ENCODE measurements at regions not wholly inside any gene's neighbourhood (a gene's known extent, or its start where the extent isn't known, plus 50 kb on each side); places are given as distances from the start of the nearest gene placed in this dataset.
"Not testable (repeated sequence)": the region's sequence is repeated elsewhere in the genome, so short reads cannot be mapped to it uniquely, and the experiment has no call there.

DNA sequence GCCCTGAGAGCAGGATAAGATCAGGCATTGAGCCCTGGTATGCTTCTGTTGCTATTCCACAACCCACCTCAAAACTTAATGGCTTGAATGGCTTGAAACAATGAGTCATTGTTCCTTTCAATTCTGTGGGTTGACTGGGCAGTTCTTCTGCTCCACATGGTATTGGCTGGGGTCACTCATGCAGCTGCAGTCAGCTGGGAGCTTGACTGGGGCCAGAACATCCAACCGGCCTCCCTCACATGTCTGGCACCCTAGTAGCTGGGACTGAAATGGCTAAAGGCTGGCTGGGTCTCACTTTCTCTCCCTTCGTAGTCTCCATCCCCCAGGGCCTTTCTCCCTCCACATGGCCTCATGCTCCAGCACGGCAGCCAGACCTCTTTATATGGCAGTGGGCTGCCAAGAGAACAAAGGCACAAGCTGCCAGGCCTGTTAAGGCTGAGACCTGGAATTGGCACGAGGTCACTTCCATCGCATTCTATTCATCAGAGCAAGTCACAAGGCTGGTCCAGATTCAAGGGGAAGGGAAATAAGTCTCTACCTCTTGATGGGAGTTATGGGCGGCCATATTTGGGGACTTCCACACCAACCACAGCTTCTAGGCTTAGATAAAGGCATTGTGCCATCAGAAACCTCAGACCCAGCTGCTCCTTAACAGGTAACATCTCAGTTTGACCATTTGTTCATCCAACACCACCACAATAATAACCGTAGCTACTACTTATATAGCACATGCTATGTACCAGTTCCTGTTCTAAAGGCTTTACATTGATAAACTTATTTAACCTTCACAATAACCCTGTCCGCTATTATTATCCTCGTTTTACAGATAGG lies 159.7 kb upstream of the ATP6AP2 start:
- DNase-seq (ENCODE audit: extremely low spot score, insufficient read length, low read depth) (no peak), FAIRE-seq (peak; percentile 78)

DNA sequence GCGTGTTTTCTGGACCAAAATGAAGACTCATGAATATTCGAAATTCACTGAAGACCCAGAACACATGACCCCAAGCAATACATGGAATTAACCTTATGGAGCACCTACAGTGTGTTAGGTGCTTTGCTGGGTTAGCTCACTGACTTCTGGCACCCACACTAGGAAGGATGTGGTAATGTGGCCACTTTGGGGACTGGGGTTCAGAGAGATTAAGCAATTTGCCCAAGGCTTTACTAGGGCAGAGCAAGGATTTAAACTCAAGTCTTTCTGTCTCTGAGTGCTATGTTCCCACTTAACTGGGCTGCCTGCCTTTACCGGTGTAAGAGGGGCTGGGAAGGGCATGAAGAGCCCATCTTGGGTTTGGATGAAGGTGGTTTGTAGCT lies 162.0 kb upstream of the ATP6AP2 start:
- peak; percentile 52 for FAIRE-seq
- DNase-seq (ENCODE audit: extremely low spot score, insufficient read length, low read depth): no peak

DNA sequence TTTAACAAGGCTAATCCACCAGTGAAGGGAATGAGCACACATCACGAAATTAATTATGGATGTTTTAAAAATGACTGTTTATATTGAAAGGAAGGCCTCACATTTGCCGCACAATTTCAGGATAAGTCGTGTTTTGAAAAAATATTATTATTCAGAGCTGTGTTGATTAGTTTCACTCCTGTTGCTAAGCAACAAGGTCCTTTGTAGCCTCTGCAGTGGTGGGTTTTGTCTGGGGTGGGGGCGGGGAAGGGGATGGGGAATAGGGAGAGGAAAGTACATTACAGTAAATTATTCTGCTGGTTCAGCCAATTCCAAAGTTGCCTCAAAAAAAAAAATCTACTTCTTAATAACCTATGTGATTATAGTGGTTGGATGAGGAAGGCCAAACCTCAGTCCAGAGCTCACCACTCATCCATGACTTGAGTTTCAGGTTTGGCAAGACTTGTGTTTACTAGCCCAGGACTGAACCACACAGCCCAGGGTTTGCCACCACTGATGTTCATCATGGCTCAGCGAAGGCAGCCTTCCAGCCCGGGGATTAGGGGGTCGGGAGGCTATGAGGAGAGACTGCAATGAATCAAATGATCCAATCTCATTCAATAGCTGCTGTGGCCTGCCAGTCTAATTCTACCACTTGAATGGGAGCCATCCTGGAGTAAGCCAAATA lies 162.5 kb upstream of the ATP6AP2 start:
- no peak for DNase-seq (ENCODE audit: extremely low spot score, insufficient read length, low read depth)
- no peak for FAIRE-seq

DNA sequence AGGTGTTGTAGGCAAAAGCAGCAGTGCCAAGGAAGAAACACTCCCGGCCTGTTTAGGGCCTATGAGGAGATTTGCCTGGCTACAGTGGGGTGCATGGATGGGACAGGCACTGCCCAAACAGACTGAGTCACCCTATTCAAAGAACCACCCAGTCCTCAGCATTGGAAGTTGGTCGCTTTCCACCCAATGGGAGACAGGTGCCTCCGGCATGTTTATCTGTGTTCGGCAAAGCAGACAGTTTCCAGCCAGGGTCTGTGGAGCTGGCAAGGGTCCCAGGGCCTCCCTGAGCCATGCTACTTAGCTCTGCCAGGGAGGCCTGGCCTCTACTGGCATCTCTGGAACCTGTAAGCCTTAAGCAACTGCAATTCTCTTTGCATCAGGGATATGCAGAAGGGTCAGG lies 165.1 kb upstream of the ATP6AP2 start:
- DNase-seq (ENCODE audit: extremely low spot score, insufficient read length, low read depth) (no peak), FAIRE-seq (no peak)

DNA sequence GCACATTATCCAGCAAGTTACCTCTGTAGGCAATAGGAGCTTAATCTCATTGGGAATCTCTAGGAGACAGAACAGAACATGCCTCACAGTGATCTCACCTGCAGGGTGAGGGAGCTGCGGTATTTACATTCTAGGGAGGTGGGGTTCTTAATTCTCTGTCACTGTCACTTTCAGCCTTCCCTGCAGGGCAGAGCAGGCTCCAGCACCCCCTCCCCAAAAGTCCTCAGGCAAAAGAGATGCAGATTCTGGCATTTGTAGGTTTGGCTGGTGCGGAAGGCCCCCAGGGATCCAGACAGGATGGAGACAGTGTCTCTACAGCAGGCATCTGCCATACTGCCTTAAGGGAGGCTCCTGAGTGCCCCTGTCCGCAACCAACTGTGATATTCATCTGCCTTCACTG lies 166.4 kb upstream of the ATP6AP2 start:
- FAIRE-seq (no peak), DNase-seq (ENCODE audit: extremely low spot score, insufficient read length, low read depth) (no peak)

DNA sequence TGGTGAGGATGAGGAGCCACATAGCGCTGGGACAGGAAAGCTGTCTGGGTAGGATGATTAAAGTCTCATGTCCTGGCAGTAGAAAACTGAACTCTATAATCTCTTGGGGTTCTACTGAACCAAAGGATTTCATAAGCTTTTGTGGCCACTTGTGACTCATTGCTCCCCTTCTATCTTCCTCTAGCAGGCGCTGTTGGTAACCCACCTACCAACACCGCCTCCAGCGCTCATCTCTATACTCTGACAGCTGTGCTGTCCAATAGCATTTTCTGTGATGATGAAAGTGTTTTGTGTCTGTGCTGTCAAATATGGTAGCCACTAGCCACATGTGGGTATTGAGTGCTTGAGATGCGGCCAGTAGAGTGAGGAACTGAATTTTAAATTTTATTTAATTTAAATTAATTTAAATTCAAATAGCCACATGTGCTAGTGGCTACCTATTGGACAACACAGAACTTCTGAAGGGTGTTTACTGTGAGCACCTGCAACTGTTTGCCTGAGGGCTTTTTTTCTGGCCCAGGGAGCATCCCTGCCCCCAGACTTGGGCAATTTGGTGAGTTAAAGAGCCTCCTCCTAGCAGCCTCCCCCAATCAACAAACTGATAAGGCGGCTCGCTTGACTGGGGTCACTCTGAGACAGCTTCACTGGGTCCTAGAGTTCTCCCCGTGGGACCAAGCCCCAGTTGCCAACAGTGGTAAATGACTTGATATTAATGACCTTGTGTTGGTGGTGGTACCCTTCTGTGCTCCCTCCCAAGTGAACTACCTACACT lies 169.2 kb upstream of the ATP6AP2 start:
- FAIRE-seq: no peak
- DNase-seq (ENCODE audit: extremely low spot score, insufficient read length, low read depth): no peak

DNA sequence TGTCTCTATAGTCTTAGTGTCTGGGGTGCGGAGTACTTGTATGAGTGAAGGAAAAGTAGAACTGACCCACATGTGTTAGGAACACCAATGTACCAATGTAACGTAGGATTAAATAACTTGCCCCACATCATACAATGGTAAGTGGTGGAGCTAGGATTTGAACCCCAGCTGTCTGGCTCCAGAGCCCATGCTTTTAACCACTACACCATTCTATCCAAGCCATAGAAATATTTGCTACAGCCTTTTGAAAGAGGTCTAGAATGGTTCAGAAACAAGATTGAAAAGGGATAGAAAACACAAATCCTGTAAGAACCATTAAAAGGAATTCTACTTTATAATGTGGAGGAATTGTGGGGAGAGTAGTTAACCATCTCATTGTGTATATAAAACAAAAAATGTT lies 169.9 kb upstream of the ATP6AP2 start:
- FAIRE-seq (no peak), DNase-seq (ENCODE audit: extremely low spot score, insufficient read length, low read depth) (no peak)

DNA sequence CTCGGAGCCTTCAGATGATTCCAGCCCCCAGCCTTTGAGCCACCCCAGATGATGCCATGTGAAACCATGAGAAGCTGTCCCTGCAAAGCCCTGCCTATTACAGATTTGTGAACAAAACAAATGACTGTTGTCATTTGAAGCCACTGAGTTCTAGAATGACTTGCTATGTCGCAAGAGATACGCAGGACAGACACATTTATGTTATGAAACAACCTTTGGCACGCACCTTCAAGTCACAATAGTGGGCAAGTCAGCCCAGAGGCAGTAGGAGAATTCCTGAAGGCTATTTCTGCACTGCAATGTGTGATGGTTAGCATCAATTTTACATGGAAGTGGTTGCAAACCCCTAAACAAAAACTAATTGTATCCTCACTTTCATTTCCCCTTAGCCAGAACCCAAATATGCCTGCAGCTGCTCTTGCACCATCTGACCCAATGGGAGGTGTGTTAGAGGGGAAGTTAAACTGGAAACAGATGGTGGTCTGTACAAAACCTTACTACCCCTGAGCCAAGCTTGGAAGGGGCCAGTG lies 174.4 kb upstream of the ATP6AP2 start:
- FAIRE-seq (peak; percentile 71), DNase-seq (ENCODE audit: extremely low spot score, insufficient read length, low read depth) (no peak)

DNA sequence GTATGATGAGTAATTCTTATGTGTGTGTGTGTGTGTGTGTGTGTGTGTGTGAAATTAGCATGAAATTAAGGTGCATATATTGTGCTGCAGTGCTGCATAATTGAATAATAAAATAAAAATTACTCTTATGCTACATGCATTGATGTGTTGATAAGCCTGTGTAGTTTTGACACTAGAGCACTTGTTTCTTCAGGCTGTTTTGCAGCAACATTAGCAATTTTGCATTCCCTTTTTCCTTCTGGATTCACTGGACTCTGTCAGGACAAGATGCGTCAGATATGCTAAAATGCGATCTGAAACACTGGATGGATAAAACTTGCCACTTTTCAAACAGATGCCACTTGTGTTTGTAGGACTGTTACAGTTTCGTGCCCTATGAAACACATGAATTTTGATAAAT lies 175.4 kb upstream of the ATP6AP2 start:
- DNase-seq (ENCODE audit: extremely low spot score, insufficient read length, low read depth): no peak
- FAIRE-seq: no peak

DNA sequence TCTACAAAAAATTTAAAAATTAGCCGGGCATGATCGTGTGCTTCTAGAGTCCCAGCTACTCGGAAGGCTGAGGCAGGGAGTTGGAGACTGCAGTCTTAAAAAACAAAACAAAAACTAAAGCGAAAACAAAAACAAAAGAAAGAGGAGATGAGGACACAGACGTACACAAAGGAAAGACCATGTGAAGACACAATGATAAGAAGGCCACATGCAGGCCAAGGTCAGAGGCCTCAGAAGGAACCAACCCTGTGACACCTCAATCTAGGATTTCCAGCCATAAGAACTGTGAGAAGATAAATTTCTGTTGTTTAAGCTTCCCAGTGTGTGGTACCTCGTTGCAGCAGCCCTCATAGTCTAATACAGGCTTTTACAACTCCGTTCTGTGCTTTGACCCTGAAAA lies 177.0 kb upstream of the ATP6AP2 start:
- DNase-seq (ENCODE audit: extremely low spot score, insufficient read length, low read depth): no peak
- peak; percentile 15 for FAIRE-seq

DNA sequence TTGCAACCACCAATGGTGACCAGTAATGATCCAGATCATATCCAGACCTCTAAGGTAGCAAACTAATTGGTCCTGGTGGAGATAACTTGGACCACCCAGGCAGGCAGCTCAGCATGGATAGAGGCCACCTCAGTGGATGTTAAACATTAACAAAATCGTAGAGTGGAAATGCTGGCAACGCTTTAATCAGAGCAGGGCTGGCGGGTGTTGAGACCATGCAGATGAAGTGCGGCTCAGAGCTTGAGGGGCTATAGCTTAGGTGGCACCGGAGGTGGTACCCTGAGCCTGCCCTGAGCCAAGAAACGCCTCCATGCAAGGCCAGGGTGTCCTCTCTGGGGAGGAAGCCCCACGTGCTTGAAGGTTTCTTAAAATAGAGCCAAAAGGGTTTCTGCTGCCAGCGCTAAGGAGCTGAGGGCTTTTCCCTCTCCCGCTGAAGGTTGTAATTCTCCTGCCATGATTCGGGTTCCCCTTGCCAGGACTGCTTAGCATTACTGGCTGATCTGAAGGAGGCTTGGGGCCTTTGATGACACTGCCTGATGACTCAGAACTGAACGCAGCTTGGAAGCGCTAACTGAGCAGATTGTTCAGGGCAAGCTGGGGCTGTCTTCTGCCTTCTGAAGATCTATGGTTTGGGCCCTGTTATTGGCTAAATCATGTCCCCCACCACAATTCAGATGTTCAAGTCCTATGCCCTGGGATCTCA lies 177.8 kb upstream of the ATP6AP2 start:
- peak; percentile 78 for FAIRE-seq
- DNase-seq (ENCODE audit: extremely low spot score, insufficient read length, low read depth): no peak

DNA sequence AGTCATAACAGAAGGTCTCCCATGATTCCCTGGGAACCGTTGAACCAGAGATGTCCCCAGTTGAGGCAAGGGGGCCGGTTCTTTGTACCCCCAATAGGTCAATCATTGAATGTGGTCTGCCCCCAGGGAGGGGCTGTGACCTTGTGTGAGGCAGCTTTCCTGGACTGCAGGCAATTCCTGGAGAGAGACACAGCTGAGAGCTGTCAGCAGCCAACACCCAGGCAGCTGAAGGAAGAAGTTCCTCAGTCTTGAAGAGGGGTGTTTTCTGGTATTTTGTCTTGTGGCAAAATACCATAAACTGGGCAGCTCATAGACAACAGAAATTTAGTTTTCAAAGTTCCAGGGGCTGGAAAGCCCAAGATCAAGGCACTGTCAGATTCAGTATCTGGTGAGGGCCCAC lies 185.7 kb upstream of the ATP6AP2 start:
- no peak for FAIRE-seq
- DNase-seq (ENCODE audit: extremely low spot score, insufficient read length, low read depth): no peak

DNA sequence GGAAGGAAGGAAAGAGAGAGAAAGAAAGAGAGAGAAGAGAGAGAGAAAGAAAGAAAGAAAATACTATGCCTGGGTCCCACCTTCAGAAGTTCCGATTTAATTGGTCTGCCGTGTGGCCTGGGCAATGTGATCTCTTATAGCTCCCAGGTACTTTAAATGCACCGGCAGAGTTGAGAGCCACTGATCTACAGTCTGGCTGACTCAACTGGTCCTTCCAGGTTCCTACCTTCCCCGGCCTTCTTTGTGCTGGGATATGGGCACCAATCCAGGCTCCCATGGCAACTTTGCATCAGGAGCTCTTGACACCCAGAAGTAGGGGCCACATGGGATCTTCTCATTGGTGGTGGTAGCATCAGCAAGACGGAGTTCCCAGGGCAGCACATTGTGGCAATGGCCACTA lies 186.5 kb upstream of the ATP6AP2 start:
- no peak for FAIRE-seq
- DNase-seq (ENCODE audit: extremely low spot score, insufficient read length, low read depth): no peak

DNA sequence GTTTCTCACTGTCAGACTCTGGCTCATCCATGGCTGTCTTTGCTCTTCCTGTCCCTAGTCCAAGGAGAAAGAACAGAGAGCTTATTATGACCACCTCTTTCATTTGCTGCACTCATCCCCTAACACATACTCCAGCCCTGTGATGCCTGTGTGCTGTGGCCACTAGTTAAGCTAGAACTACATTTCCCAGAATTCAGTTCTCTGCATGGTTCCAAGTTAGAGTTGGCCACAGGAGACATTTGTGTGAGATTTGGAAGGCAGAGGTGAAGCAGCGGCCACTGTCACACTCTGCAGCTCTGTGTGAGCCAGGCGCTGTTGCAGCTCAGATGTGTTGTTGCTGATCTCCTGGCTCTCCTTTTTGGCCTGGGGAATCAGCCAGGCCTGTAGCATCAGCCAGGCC lies 188.2 kb upstream of the ATP6AP2 start:
- FAIRE-seq (peak; percentile 39), DNase-seq (ENCODE audit: extremely low spot score, insufficient read length, low read depth) (no peak)

DNA sequence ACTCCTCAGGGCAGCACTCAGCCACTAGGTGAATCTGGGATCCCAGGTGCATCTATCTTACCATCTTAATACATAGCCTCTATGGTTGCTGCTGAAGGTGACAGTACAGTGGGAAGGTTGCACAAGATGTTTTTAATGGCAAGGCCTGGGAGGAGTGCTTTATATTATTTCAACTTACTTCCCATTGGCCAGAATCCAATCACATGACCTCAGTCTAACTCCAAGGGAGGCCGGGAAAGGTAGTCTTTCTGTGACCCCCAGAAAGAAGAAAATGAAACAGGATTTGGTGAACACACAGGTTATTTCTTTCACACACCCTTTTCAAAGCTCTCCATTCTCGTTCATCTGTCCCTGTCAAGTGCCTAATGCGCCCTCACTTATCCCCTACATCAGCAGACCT lies 189.1 kb upstream of the ATP6AP2 start:
- DNase-seq (ENCODE audit: extremely low spot score, insufficient read length, low read depth) (no peak), FAIRE-seq (no peak)

DNA sequence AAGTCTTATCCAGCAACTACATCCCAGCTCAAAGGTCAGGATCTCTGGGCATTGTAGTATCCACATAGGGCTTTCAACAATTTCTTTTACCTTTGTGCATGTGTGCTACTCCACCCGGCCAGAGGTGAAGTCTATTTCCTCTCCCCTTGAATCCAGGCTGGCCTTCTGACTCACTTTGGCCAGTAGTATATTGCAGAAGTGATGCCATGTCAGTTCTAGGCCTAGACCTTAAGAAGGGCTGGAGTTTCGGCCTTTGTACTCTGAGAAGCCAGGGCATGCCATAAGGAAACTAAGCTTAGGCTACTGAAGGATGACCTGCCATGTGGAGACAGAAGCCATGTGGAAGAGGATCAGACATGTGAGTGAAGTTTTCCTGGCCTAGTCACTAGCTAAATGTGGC lies 191.2 kb upstream of the ATP6AP2 start:
- no peak for DNase-seq (ENCODE audit: extremely low spot score, insufficient read length, low read depth)
- FAIRE-seq: no peak

DNA sequence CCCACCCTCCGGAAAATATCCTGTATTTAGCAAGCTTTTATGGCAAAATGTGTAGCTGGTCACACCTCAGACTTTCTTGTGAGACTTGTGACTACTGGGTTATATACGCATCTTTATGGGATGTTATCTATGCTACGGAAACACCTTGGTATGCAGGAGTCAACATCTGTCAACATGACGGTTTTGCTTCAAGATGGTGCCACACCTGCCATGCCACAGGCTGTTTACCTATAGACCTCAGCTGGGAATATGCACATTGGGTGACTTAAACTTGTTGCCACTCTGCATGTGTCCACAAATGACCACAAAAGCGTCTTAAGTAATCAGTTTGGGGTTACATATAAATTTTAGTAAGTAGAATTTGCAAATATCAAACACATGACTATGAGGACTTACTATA lies 192.3 kb upstream of the ATP6AP2 start:
- DNase-seq (ENCODE audit: extremely low spot score, insufficient read length, low read depth) (no peak), FAIRE-seq (no peak)

DNA sequence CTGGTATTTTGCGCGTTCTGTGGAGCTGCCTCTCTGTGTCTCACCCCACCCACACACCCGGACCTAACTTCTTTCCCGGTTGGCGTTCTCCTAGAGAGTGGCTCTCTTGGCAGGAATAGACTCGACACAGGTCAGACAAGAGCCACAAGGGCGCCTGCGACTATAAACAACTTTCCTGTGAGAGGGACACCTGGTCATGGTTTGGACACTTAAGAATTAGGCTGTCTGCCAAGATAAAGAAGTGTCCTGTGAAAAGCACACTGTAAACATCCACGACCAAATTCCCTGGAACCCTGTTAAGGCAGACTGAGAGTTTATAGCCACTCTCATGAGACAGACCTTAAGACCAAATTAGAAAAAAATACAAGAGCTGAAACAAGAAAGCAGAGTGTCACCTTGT lies 192.9 kb upstream of the ATP6AP2 start:
- not testable (repeated sequence) for DNase-seq (ENCODE audit: extremely low spot score, insufficient read length, low read depth)
- peak; percentile 73 for FAIRE-seq

DNA sequence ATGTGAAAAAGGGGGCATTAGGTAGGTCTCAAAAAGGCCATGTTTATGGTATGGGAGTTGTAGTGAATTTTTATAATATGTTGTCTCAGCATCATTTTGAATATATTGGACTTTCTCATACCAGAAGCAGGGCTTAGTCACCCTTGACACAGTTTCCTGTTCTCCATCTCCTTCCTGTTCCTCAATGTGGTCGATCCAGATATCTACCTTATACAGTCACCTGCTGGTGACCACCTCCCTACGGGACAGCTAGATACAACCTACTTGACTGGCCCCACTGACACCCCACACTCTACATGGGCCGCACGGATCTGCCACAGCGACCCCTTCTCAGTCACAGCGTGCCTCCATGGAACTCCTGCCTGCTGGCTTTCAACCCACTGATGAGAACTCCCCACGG lies 193.5 kb upstream of the ATP6AP2 start:
- FAIRE-seq: peak; percentile 72
- not testable (repeated sequence) for DNase-seq (ENCODE audit: extremely low spot score, insufficient read length, low read depth)

DNA sequence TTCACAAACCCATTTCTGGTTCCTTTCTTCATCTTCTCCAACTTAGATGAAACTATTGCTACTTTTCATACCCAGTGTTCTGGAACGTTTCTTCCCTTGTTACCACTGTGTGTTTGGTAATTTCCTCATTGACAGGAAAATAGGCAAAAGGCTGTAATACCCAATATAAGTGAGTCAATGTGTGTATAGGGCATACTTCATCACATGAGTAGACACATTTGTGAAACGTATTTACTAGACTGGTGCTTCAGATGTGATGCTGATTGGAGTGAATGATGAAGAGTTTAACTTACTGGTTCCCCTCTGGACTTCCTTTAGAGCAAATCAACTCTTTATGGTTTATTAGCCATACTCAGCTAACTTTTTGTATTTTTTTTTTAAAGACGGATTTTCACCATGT lies 195.1 kb upstream of the ATP6AP2 start:
- DNase-seq (ENCODE audit: extremely low spot score, insufficient read length, low read depth): no peak
- no peak for FAIRE-seq
